ENCODE measurements at regions not wholly inside any gene's neighbourhood (a gene's known extent, or its start where the extent isn't known, plus 50 kb on each side); places are given as distances from the start of the nearest gene placed in this dataset.

DNA sequence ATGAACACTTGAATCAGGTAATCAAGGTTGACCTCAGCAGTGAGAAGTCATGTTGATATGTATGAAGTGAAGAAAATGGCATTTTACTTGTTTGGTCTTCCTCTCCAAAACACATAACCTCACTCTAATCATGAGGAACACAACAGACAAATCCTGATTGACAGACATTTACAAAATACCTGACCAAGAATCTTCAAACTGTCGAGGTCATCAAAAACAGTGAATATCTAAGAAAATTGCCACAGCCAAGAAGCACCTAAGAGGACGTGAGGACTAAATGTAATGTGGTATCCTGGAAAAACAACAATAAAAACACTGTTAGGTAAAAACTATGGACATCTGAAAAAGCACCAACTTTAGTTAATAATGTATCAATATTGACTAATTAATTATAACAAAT is 129.5 kb upstream of the MAGEB18 start:
- POLR2A ChIA-PET (ENCODE audit: partially characterized antibody) = no interaction called here

More for the DNA sequence above, 129.5 kb upstream of the MAGEB18 start:
- Histone ChIP-seq H3K36me3 (ENCODE audit: control insufficient read depth in 2 of 4, insufficient read depth in 4 of 4, low read length in 3 of 4) (no peaks in the 10 kb centered on the region), H2BK120ac (replicated peaks; ENCODE audit: low read depth, low read length) (no peak overlapping the region), H2BK15ac (ENCODE audit: low read length) (no peak overlapping the region), H2BK5ac (ENCODE audit: low read depth, low read length) (no peak overlapping the region), H3K79me2 (ENCODE audit: control insufficient read depth in 1 of 2, insufficient read depth in 2 of 2, low read length in 2 of 2) (no peaks in the 10 kb centered on the region), H3K9ac (replicated peaks in 1 of 4; ENCODE audit: extremely low read depth in 1 of 4, low read depth in 3 of 4, low read length in 3 of 4) (no peak overlapping the region), H3K56ac (replicated peaks; ENCODE audit: insufficient read length, low read depth, low read length) (no peak overlapping the region), H3K27ac (ENCODE audit: low read depth, low read length) (no peak overlapping the region), H3K4me1 (replicated peaks in 1 of 4; ENCODE audit: control insufficient read depth in 3 of 4, insufficient read depth in 4 of 4, low read length in 3 of 4) (no peaks in the 10 kb centered on the region), H3K4me2 (ENCODE audit: insufficient read depth in 1 of 2, low read depth in 2 of 2, low read length in 2 of 2) (no peak overlapping the region), H2AK5ac (ENCODE audit: low read depth, low read length) (no peak overlapping the region), H3K79me1 (ENCODE audit: low read depth, low read length) (no peaks in the 10 kb centered on the region), H3K23ac (ENCODE audit: insufficient read length) (no peak overlapping the region), H3K14ac (ENCODE audit: insufficient read length) (no peak overlapping the region), H2AFZ (ENCODE audit: low read length) (no peak overlapping the region), H4K5ac (ENCODE audit: insufficient read length, low read depth, low read length) (no peak overlapping the region), H3K4me3 (ENCODE audit: extremely low read depth in 1 of 4, insufficient read depth in 2 of 4, low read depth in 3 of 4, low read length in 4 of 4) (no peak overlapping the region), H3K4ac (replicated peaks; ENCODE audit: insufficient read length, low read depth, low read length) (no peak overlapping the region), H4K20me1 (replicated peaks in 1 of 2; ENCODE audit: control insufficient read depth in 1 of 2, insufficient read depth in 2 of 2, low read length in 2 of 2) (no peaks in the 10 kb centered on the region), H3K18ac (ENCODE audit: extremely low read depth, low read length) (no peak overlapping the region), H2BK20ac (ENCODE audit: low read length) (no peak overlapping the region), H4K91ac (replicated peaks; ENCODE audit: insufficient read length, low read length) (no peak overlapping the region), H4K8ac (ENCODE audit: extremely low read depth, insufficient read depth, low read length) (no peak overlapping the region), H2BK12ac (ENCODE audit: low read depth, low read length) (no peak overlapping the region), H3K9me3 (ENCODE audit: insufficient read depth in 2 of 2, low read depth in 1 of 2, low read length in 1 of 2) (no peaks in the 10 kb centered on the region), H3K27me3 (replicated peaks in 1 of 4; ENCODE audit: control insufficient read depth in 3 of 4, extremely low read depth in 1 of 4, insufficient read depth in 3 of 4, low read length in 3 of 4) (no peaks in the 10 kb centered on the region), H3K23me2 (ENCODE audit: low read depth, low read length) (no peaks in the 10 kb centered on the region)
- WGBS, 2 experiments (ENCODE audit: extremely low coverage in 1 of 2, insufficient coverage in 1 of 2, insufficient read length in 1 of 2, insufficient replicate concordance in 2 of 2, low coverage in 1 of 2, low lambda C conversion rate in 2 of 2, missing lambda C conversion rate in 1 of 2) = 94% methylated on average over 2 of the region's 2 CpGs; no CpG with 5 or more reads in 1 of the 2 experiments
- DNase-seq (ENCODE audit: low read depth in 1 of 2, low spot score in 2 of 2) (no peak), FAIRE-seq (no peak)
- CTCF ChIA-PET (ENCODE audit: partially characterized antibody) = no interaction called here
- no peak for TF ChIP-seq SP1 (IDR thresholded peaks at IDR 0.05; ENCODE audit: low read depth, low read length)
- no peak for TF ChIP-seq CHD1 (IDR thresholded peaks at IDR 0.05; ENCODE audit: low read depth, low read length)
- no peak for TF ChIP-seq NRF1 (IDR thresholded peaks at IDR 0.05; ENCODE audit: low read depth, low read length)
- no peak for TF ChIP-seq GTF2F1 (IDR thresholded peaks at IDR 0.05; ENCODE audit: borderline replicate concordance, low read depth, low read length)
- no peak for TF ChIP-seq FOSL1 (IDR thresholded peaks at IDR 0.05; ENCODE audit: insufficient read depth, low read depth, low read length)
